ENCODE measurements at regions not wholly inside any gene's neighbourhood (a gene's known extent, or its start where the extent isn't known, plus 50 kb on each side); places are given as distances from the start of the nearest gene placed in this dataset.

- Histone ChIP-seq H3K4me2 (ENCODE audit: insufficient read depth, low read length) (no peak overlapping the region), H3K79me2 (ENCODE audit: insufficient read depth, low read length) (no peaks in the 10 kb centered on the region), H2AFZ (ENCODE audit: low read depth, low read length) (no peak overlapping the region), H3K27ac (ENCODE audit: low read length) (no peak overlapping the region), H3K36me3 (ENCODE audit: insufficient read depth, low read length) (no peaks in the 10 kb centered on the region), H3K9me3 (ENCODE audit: insufficient read depth, low read length, severe bottlenecking) (no peaks in the 10 kb centered on the region), H3K27me3 (ENCODE audit: insufficient read depth, low read length, poor library complexity) (no peaks in the 10 kb centered on the region), H4K20me1 (ENCODE audit: insufficient read depth, low read length) (no peaks in the 10 kb centered on the region), H3K4me1 (ENCODE audit: insufficient read depth, low read length) (no peaks in the 10 kb centered on the region), H3K4me3 (ENCODE audit: low read depth in 1 of 2, low read length in 2 of 2) (no peak overlapping the region), H3K9ac (ENCODE audit: low read depth, low read length) (no peak overlapping the region)
- ATAC-seq (ENCODE audit: insufficient read depth, low read depth) (no peak), DNase-seq (no peak)
- TF ChIP-seq CTCF (IDR thresholded peaks at IDR 0.05; ENCODE audit: borderline replicate concordance, extremely low read depth, low read length, poor library complexity, severe bottlenecking) (no peak), EZH2 (IDR thresholded peaks at IDR 0.05; ENCODE audit: borderline replicate concordance, low read depth, low read length, severe bottlenecking) (no peak)
Measured at GRCh38 chr1:193697776-193698175, 511.4 kb upstream of the B3GALT2 start.

- no peak for ATAC-seq (ENCODE audit: insufficient read depth, low read depth)
- Histone ChIP-seq H3K9ac (ENCODE audit: low read depth, low read length) (no peak overlapping the region), H3K27me3 (ENCODE audit: insufficient read depth, low read length, poor library complexity) (no peaks in the 10 kb centered on the region), H2AFZ (ENCODE audit: low read depth, low read length) (no peak overlapping the region), H3K4me2 (ENCODE audit: insufficient read depth, low read length) (no peak overlapping the region), H3K4me1 (ENCODE audit: insufficient read depth, low read length) (no peaks in the 10 kb centered on the region), H3K9me3 (ENCODE audit: insufficient read depth, low read length, severe bottlenecking) (no peaks in the 10 kb centered on the region), H3K27ac (ENCODE audit: low read length) (no peak overlapping the region), H4K20me1 (ENCODE audit: insufficient read depth, low read length) (no peaks in the 10 kb centered on the region), H3K79me2 (ENCODE audit: insufficient read depth, low read length) (no peaks in the 10 kb centered on the region), H3K4me3 (ENCODE audit: low read depth in 1 of 2, low read length in 2 of 2) (no peak overlapping the region), H3K36me3 (ENCODE audit: insufficient read depth, low read length) (no peaks in the 10 kb centered on the region)
- no peak for TF ChIP-seq EZH2 (IDR thresholded peaks at IDR 0.05; ENCODE audit: borderline replicate concordance, low read depth, low read length, severe bottlenecking)
- no peak for TF ChIP-seq CTCF (IDR thresholded peaks at IDR 0.05; ENCODE audit: borderline replicate concordance, extremely low read depth, low read length, poor library complexity, severe bottlenecking)
- DNase-seq: no peak
Measured at GRCh38 chr1:193697115-193697762, 510.8 kb upstream of the B3GALT2 start.

GRCh38 chr1:193694741-193695140 lies 508.3 kb upstream of the B3GALT2 start:
- no peaks in the 10 kb centered on the region for H3K79me2 ChIP-seq (ENCODE audit: insufficient read depth, low read length)
- no peaks in the 10 kb centered on the region for H3K9me3 ChIP-seq (ENCODE audit: insufficient read depth, low read length, severe bottlenecking)
- no peaks in the 10 kb centered on the region for H3K36me3 ChIP-seq (ENCODE audit: insufficient read depth, low read length)
- no peak for DNase-seq
- H3K27ac ChIP-seq (ENCODE audit: low read length): no peak overlapping the region
- no peak overlapping the region for H2AFZ ChIP-seq (ENCODE audit: low read depth, low read length)
- H3K27me3 ChIP-seq (ENCODE audit: insufficient read depth, low read length, poor library complexity): no peaks in the 10 kb centered on the region
- TF ChIP-seq CTCF (IDR thresholded peaks at IDR 0.05; ENCODE audit: borderline replicate concordance, extremely low read depth, low read length, poor library complexity, severe bottlenecking) (no peak), EZH2 (IDR thresholded peaks at IDR 0.05; ENCODE audit: borderline replicate concordance, low read depth, low read length, severe bottlenecking) (no peak)
- H3K4me2 ChIP-seq (ENCODE audit: insufficient read depth, low read length): no peak overlapping the region
- H3K9ac ChIP-seq (ENCODE audit: low read depth, low read length): no peak overlapping the region
- ATAC-seq (ENCODE audit: insufficient read depth, low read depth): no peak
- no peaks in the 10 kb centered on the region for H4K20me1 ChIP-seq (ENCODE audit: insufficient read depth, low read length)
- H3K4me1 ChIP-seq (ENCODE audit: insufficient read depth, low read length): no peaks in the 10 kb centered on the region
- no peak overlapping the region for H3K4me3 ChIP-seq (ENCODE audit: low read depth in 1 of 2, low read length in 2 of 2)
